CD14-positive monocyte (primary cell): ENCODE measurements at regions not wholly inside any gene's neighbourhood (a gene's known extent, or its start where the extent isn't known, plus 50 kb on each side); places are given as distances from the start of the nearest gene placed in this dataset.

Source experiments
- DNase-seq, 3 donors: peaks; one replicate each; pipeline ENCODE4 v3.0.0-alpha.2; 2011 to 2022
- H2AFZ ChIP-seq: 2 replicates; pipeline ENCODE4 v1.6.0; 2012; ENCODE audit warnings: mild to moderate bottlenecking, low read depth, low read length, inconsistent platforms; ENCODE audit not compliant: insufficient read depth, poor library complexity, severe bottlenecking
- H3K27ac ChIP-seq, 2 donors: 1 replicate in 1 of 2; 2 replicates in 1 of 2; pipeline ENCODE4 v1.5.1; 2012 to 2013; ENCODE audit warnings: low read length in 2 of 2, control low read depth in 1 of 2, inconsistent platforms in 1 of 2, low read depth in 1 of 2, mild to moderate bottlenecking in 1 of 2
- H3K27me3 ChIP-seq, 2 donors: one replicate each; pipeline versions ENCODE4 v1.6.0 to v1.6.1; 2011 to 2013; ENCODE audit warnings: low read length in 2 of 2; ENCODE audit not compliant: control insufficient read depth in 2 of 2, insufficient read depth in 2 of 2
- H3K36me3 ChIP-seq, 2 donors: replicated peaks in 1 of 2; 1 replicate in 1 of 2; 2 replicates in 1 of 2; pipeline versions ENCODE4 v1.5.1 to v1.6.1; 2012 to 2013; ENCODE audit warnings: low read length in 2 of 2, control low read depth in 1 of 2, inconsistent platforms in 1 of 2, mild to moderate bottlenecking in 1 of 2; ENCODE audit not compliant: insufficient read depth in 2 of 2, control insufficient read depth in 1 of 2
- H3K4me1 ChIP-seq, 2 donors: 1 replicate in 1 of 2; 2 replicates in 1 of 2; pipeline versions ENCODE4 v1.5.1 to v1.6.1; 2012 to 2013; ENCODE audit warnings: low read length in 2 of 2, control low read depth in 1 of 2, inconsistent platforms in 1 of 2, mild to moderate bottlenecking in 1 of 2, moderate library complexity in 1 of 2; ENCODE audit not compliant: insufficient read depth in 2 of 2, control insufficient read depth in 1 of 2
- H3K4me2 ChIP-seq: replicated peaks from 2 replicates; pipeline ENCODE3; 2012; ENCODE audit warnings: low read length, moderate library complexity, mild to moderate bottlenecking; ENCODE audit not compliant: poor library complexity, severe bottlenecking; ENCODE audit errors: extremely low read depth
- H3K4me3 ChIP-seq, 3 experiments: fragments of 200-600 bp in 1 of 3; sonication (generic) in 1 of 3; replicated peaks in 1 of 3; 1 replicate in 2 of 3; 2 replicates in 1 of 3; pipeline ENCODE4 v1.5.1; 2011 to 2013; ENCODE audit warnings: low read length in 3 of 3, mild to moderate bottlenecking in 3 of 3, control low read depth in 2 of 3, low read depth in 2 of 3, inconsistent platforms in 1 of 3, moderate library complexity in 1 of 3
- H3K79me2 ChIP-seq: 2 replicates; pipeline ENCODE4 v1.6.0; 2012; ENCODE audit warnings: mild to moderate bottlenecking, control low read depth, inconsistent platforms, low read length, moderate library complexity; ENCODE audit not compliant: insufficient read depth
- H3K9ac ChIP-seq: 2 replicates; pipeline ENCODE4 v1.6.0; 2017; ENCODE audit warnings: low read length, mild to moderate bottlenecking; ENCODE audit not compliant: insufficient read depth, poor library complexity, severe bottlenecking
- H3K9me3 ChIP-seq, 2 donors: replicated peaks in 1 of 2; 1 replicate in 1 of 2; 2 replicates in 1 of 2; pipeline versions ENCODE4 v1.5.1 to v1.6.1; 2012 to 2013; ENCODE audit warnings: low read length in 2 of 2, control low read depth in 1 of 2; ENCODE audit not compliant: control insufficient read depth in 1 of 2, insufficient read depth in 1 of 2
- H4K20me1 ChIP-seq: 2 replicates; pipeline ENCODE4 v1.6.0; 2012; ENCODE audit warnings: mild to moderate bottlenecking, low read length, control low read depth, moderate library complexity; ENCODE audit not compliant: insufficient read depth
- H3K27ac Mint-ChIP-seq, 7 donors: one replicate each; pipeline ENCODE4 v1.8.0; 2020; ENCODE audit warnings: mild to moderate bottlenecking in 7 of 7, mixed read lengths in 7 of 7, moderate library complexity in 6 of 7, inconsistent platforms in 2 of 7
- H3K27me3 Mint-ChIP-seq, 3 donors: one replicate each; pipeline ENCODE4 v1.8.0; 2021 to 2022; ENCODE audit warnings: low read depth in 3 of 3, mild to moderate bottlenecking in 3 of 3, mixed read lengths in 3 of 3, moderate library complexity in 3 of 3, inconsistent platforms in 1 of 3
- H3K36me3 Mint-ChIP-seq, 2 donors: one replicate each; pipeline ENCODE4 v1.8.0; 2020; ENCODE audit warnings: mixed read lengths in 2 of 2, inconsistent platforms in 1 of 2, mild to moderate bottlenecking in 1 of 2
- H3K4me1 Mint-ChIP-seq: one replicate; pipeline ENCODE4 v1.8.0; 2020; ENCODE audit warnings: mild to moderate bottlenecking, mixed read lengths
- H3K4me3 Mint-ChIP-seq, 2 donors: one replicate each; pipeline ENCODE4 v1.8.0; 2020; ENCODE audit warnings: mild to moderate bottlenecking in 2 of 2, mixed read lengths in 2 of 2, moderate library complexity in 1 of 2
- H3K9me3 Mint-ChIP-seq, 7 donors: one replicate each; pipeline ENCODE4 v1.8.0; 2020 to 2022; ENCODE audit warnings: mixed read lengths in 7 of 7, mild to moderate bottlenecking in 6 of 7, moderate library complexity in 6 of 7, inconsistent platforms in 2 of 7
- WGBS: methylation state at CpG from one replicate; pipeline ENCODE4 v1.1.5; 2013; ENCODE audit warnings: missing lambda C conversion rate; ENCODE audit not compliant: insufficient coverage; 5-methylcytosine and 5-hydroxymethylcytosine counted together
- intact Hi-C, 2 donors: fragments of 100-400 bp; cut with micrococcal nuclease; formaldehyde crosslinking; loops; one replicate each; pipeline versions ENCODE4 v1.15.0 to v1.15.1; 2023
- TF ChIP-seq, protein P1 (sequence below): fragments of 200-600 bp; IDR thresholded peaks from one replicate; pipeline ENCODE4 v1.8.0; 2022; ENCODE audit warnings: antibody characterized with exemption, mild to moderate bottlenecking

- H3K27me3 Mint-ChIP-seq, result peaks cover 4 to 27% (median 8%) of the 10 kb centered on the region in 3 donors
Observed at GRCh38 chrX:9258421-9259104, 206.3 kb upstream of the TBL1X start.

GRCh38 chrX:9260603-9261002, 204.3 kb upstream of the TBL1X start:
- H3K9me3 ChIP-seq, result peaks cover 0 to 4% of the 10 kb centered on the region in 2 donors
- H3K4me2 ChIP-seq, result no peak overlapping the region
- H2AFZ ChIP-seq, result no peak overlapping the region
- no peak for DNase-seq
- TF ChIP-seq, protein P1, sequence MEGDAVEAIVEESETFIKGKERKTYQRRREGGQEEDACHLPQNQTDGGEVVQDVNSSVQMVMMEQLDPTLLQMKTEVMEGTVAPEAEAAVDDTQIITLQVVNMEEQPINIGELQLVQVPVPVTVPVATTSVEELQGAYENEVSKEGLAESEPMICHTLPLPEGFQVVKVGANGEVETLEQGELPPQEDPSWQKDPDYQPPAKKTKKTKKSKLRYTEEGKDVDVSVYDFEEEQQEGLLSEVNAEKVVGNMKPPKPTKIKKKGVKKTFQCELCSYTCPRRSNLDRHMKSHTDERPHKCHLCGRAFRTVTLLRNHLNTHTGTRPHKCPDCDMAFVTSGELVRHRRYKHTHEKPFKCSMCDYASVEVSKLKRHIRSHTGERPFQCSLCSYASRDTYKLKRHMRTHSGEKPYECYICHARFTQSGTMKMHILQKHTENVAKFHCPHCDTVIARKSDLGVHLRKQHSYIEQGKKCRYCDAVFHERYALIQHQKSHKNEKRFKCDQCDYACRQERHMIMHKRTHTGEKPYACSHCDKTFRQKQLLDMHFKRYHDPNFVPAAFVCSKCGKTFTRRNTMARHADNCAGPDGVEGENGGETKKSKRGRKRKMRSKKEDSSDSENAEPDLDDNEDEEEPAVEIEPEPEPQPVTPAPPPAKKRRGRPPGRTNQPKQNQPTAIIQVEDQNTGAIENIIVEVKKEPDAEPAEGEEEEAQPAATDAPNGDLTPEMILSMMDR, result no peak
- no peaks in the 10 kb centered on the region for H4K20me1 ChIP-seq
- H3K27ac ChIP-seq, result no peak overlapping the region
- Mint-ChIP-seq H3K27me3 (peaks cover 0 to 28% (median 2%) of the 10 kb centered on the region in 3 donors), H3K36me3 (no peaks in the 10 kb centered on the region), H3K4me3 (no peak overlapping the region), H3K27ac (peak overlapping the region in 1 of 7 donors; percentile 74), H3K9me3 (peaks cover 2 to 19% (median 11%) of the 10 kb centered on the region in 7 donors), H3K4me1 (no peaks in the 10 kb centered on the region)
- intact Hi-C loops, result no loop called here
- no peaks in the 10 kb centered on the region for H3K79me2 ChIP-seq
- H3K9ac ChIP-seq, result no peak overlapping the region
- H3K4me1 ChIP-seq, result no peaks in the 10 kb centered on the region
- H3K36me3 ChIP-seq, result no peaks in the 10 kb centered on the region
- H3K4me3 ChIP-seq, result no peak overlapping the region
- 60% methylated on average over 1 of the region's 1 CpG for WGBS
- peaks cover 0 to 30% of the 10 kb centered on the region in 2 donors for H3K27me3 ChIP-seq

More at GRCh38 chrX:9258421-9259104, 206.3 kb upstream of the TBL1X start:
- Histone ChIP-seq H2AFZ (no peak overlapping the region), H3K79me2 (no peaks in the 10 kb centered on the region), H4K20me1 (no peaks in the 10 kb centered on the region), H3K4me1 (no peaks in the 10 kb centered on the region), H3K9me3 (peaks cover 0 to 4% of the 10 kb centered on the region in 2 donors), H3K4me3 (no peak overlapping the region), H3K9ac (no peak overlapping the region), H3K36me3 (no peaks in the 10 kb centered on the region), H3K27ac (no peak overlapping the region), H3K4me2 (no peak overlapping the region), H3K27me3 (peaks cover 0 to 40% of the 10 kb centered on the region in 2 donors)
- Mint-ChIP-seq H3K9me3 (peaks cover 2 to 19% (median 10%) of the 10 kb centered on the region in 7 donors), H3K4me3 (no peak overlapping the region), H3K36me3 (no peaks in the 10 kb centered on the region), H3K27ac (no peak overlapping the region), H3K4me1 (no peaks in the 10 kb centered on the region)
- DNase-seq, result no peak
- TF ChIP-seq, protein P1, result no peak
- WGBS, result no CpG with 5 or more reads among the region's 3 CpGs
- intact Hi-C loops, result no loop called here
